ENCODE measurements at regions not wholly inside any gene's neighbourhood (a gene's known extent, or its start where the extent isn't known, plus 50 kb on each side); places are given as distances from the start of the nearest gene placed in this dataset.
"Not testable (repeated sequence)": the region's sequence is repeated elsewhere in the genome, so short reads cannot be mapped to it uniquely, and the experiment has no call there.

GRCh38 chr3:135383301-135383700 lies 582.2 kb upstream of the PPP2R3A start:
- no peak for DNase-seq (ENCODE audit: low read depth, low spot score)

GRCh38 chr3:135392151-135392550 lies 573.4 kb upstream of the PPP2R3A start:
- no peak overlapping the region for H3K4me3 ChIP-seq (ENCODE audit: low read length)
- no peak for DNase-seq (ENCODE audit: low read depth, low spot score)

More at GRCh38 chr3:135383301-135383700, 582.2 kb upstream of the PPP2R3A start:
- no peak overlapping the region for H3K4me3 ChIP-seq (ENCODE audit: low read length)

- no peak overlapping the region for H3K4me3 ChIP-seq (ENCODE audit: low read length)
- DNase-seq (ENCODE audit: low read depth, low spot score), result no peak
Observed at GRCh38 chr3:135393159-135393558, 572.4 kb upstream of the PPP2R3A start.

GRCh38 chr3:135393898-135394525 lies 571.5 kb upstream of the PPP2R3A start:
- no peak for DNase-seq (ENCODE audit: low read depth, low spot score)
- H3K4me3 ChIP-seq (ENCODE audit: low read length), result no peak overlapping the region

GRCh38 chr3:135412475-135412874 lies 553.1 kb upstream of the PPP2R3A start:
- DNase-seq (ENCODE audit: low read depth, low spot score), result no peak
- no peak overlapping the region for H3K4me3 ChIP-seq (ENCODE audit: low read length)

- DNase-seq (ENCODE audit: low read depth, low spot score), result no peak
- H3K4me3 ChIP-seq (ENCODE audit: low read length), result no peak overlapping the region
Observed at GRCh38 chr3:135416182-135416581, 549.3 kb upstream of the PPP2R3A start.

- DNase-seq (ENCODE audit: low read depth, low spot score), result no peak
- H3K4me3 ChIP-seq (ENCODE audit: low read length), result no peak overlapping the region
Observed at GRCh38 chr3:135419155-135419554, 546.4 kb upstream of the PPP2R3A start.

GRCh38 chr3:135426508-135426907 lies 539.0 kb upstream of the PPP2R3A start:
- no peak overlapping the region for H3K4me3 ChIP-seq (ENCODE audit: low read length)
- DNase-seq (ENCODE audit: low read depth, low spot score), result no peak

GRCh38 chr3:135432402-135432801 lies 533.1 kb upstream of the PPP2R3A start:
- no peak for DNase-seq (ENCODE audit: low read depth, low spot score)
- no peak overlapping the region for H3K4me3 ChIP-seq (ENCODE audit: low read length)

- not testable (repeated sequence) for DNase-seq (ENCODE audit: low read depth, low spot score); H3K4me3 ChIP-seq (ENCODE audit: low read length)
Observed at GRCh38 chr3:135438889-135439597, 526.5 kb upstream of the PPP2R3A start.

- not testable (repeated sequence) for DNase-seq (ENCODE audit: low read depth, low spot score); H3K4me3 ChIP-seq (ENCODE audit: low read length)
Observed at GRCh38 chr3:135439632-135440031, 525.9 kb upstream of the PPP2R3A start.

GRCh38 chr3:135440233-135440632 lies 525.3 kb upstream of the PPP2R3A start:
- no peak for DNase-seq (ENCODE audit: low read depth, low spot score)
- no peak overlapping the region for H3K4me3 ChIP-seq (ENCODE audit: low read length)

GRCh38 chr3:135440746-135441145 lies 524.8 kb upstream of the PPP2R3A start:
- H3K4me3 ChIP-seq (ENCODE audit: low read length), result no peak overlapping the region
- no peak for DNase-seq (ENCODE audit: low read depth, low spot score)

- H3K4me3 ChIP-seq (ENCODE audit: low read length), result no peak overlapping the region
Observed at GRCh38 chr3:135444058-135444457, 521.5 kb upstream of the PPP2R3A start.

GRCh38 chr3:135447483-135447882 lies 518.0 kb upstream of the PPP2R3A start:
- H3K4me3 ChIP-seq (ENCODE audit: low read length), result no peak overlapping the region
- DNase-seq (ENCODE audit: low read depth, low spot score), result peak; percentile 32

More at GRCh38 chr3:135444058-135444457, 521.5 kb upstream of the PPP2R3A start:
- no peak for DNase-seq (ENCODE audit: low read depth, low spot score)

- no peak overlapping the region for H3K4me3 ChIP-seq (ENCODE audit: low read length)
- peak; percentile 17 for DNase-seq (ENCODE audit: low read depth, low spot score)
Observed at GRCh38 chr3:135448520-135448919, 517.0 kb upstream of the PPP2R3A start.

- H3K4me3 ChIP-seq (ENCODE audit: low read length), result no peak overlapping the region
Observed at GRCh38 chr3:135449046-135449445, 516.5 kb upstream of the PPP2R3A start.

GRCh38 chr3:135451037-135451785 lies 514.3 kb upstream of the PPP2R3A start:
- no peak for DNase-seq (ENCODE audit: low read depth, low spot score)

More at GRCh38 chr3:135449046-135449445, 516.5 kb upstream of the PPP2R3A start:
- no peak for DNase-seq (ENCODE audit: low read depth, low spot score)

GRCh38 chr3:135452881-135453280 lies 512.6 kb upstream of the PPP2R3A start:
- no peak for DNase-seq (ENCODE audit: low read depth, low spot score)
- no peak overlapping the region for H3K4me3 ChIP-seq (ENCODE audit: low read length)

More at GRCh38 chr3:135451037-135451785, 514.3 kb upstream of the PPP2R3A start:
- no peak overlapping the region for H3K4me3 ChIP-seq (ENCODE audit: low read length)

- no peak overlapping the region for H3K4me3 ChIP-seq (ENCODE audit: low read length)
- DNase-seq (ENCODE audit: low read depth, low spot score), result no peak
Observed at GRCh38 chr3:135453326-135453725, 512.2 kb upstream of the PPP2R3A start.
